Right renal pelvis (tissue), 4 donors: ENCODE measurements at regions not wholly inside any gene's neighbourhood (a gene's known extent, or its start where the extent isn't known, plus 50 kb on each side); places are given as distances from the start of the nearest gene placed in this dataset.

Experiments
- DNase-seq, 4 donors: peaks; one replicate each; pipeline ENCODE4 v3.0.0-alpha.2; 2013; ENCODE audit warnings: low read depth in 4 of 4, low spot score in 3 of 4, missing footprints in 1 of 4

DNA sequence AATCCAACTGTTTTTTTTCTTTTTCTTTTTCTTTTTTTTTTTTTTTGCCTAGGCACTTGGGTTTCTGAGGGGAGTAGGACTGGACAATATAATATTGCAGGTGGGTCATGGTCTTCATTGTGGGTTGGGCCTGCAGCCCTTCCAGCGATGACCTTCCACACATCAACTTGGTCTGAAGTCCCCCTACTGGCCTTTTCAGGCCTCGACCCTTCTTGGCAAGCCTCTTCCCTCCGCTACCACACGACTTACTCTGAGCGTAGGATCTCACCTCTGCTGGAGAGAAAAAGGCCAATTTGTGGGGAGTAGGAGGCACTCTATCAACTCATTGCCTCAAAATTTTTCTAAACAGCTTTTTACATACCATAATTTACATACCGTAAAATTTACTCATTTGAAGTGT lies 51.1 kb upstream of the GRIK3 start:
- DNase-seq = no peak

DNA sequence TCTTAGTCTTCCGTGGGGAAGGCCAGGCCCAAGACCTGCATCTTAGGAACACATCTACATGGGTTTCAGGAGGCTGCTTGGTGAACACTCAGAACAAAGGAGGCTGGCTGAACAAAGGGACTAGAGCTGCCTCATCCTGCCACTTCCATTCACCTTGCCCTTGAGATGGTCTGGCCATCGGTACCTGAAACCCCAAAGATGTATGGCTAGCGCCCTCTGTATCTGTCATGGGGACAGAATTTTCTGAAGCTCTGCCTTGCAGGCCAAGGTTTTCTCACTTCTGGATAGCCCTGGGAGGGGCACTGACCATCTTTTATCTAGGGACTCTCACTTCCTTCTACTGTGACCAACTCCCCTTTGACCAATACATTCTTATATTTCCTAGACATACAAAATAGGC lies 55.4 kb upstream of the GRIK3 start:
- DNase-seq = no peak

DNA sequence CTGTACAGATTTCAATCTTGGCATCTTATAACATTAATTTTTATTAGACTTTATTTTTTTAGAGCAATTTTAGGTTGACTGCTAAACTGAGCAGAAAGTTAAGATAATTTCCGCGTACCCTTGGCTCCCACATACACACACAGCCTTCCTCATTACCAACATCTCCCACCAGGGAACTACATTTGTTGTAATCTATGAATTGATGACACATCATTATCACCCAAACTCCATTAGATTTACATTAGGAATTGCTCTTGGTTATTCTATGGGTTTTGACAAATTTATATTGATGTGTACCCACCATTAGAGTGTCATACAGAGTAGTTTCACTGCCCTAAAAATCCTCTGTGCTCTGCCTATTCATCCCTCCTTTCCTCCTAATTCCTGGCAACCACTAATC lies 56.4 kb upstream of the GRIK3 start:
- DNase-seq = no peak

DNA sequence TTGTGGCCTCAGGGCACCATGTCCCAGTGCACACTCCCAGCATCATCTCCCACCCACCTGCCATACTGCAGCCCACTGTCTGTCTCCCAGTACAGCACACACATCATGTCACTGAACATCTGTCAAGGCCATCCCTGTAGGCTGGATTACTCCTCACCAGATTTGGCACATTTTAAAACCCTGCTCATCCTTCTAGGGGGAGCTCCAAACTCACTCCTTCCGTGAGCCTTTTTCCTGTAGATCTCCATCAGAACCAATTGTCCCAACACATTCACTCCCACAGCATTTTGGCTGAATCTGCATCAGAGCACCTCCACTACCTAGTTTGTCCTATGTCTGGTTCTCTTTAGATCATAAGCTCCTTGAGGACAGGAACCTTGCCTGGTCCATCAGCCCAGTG lies 58.6 kb upstream of the GRIK3 start:
- DNase-seq = no peak

DNA sequence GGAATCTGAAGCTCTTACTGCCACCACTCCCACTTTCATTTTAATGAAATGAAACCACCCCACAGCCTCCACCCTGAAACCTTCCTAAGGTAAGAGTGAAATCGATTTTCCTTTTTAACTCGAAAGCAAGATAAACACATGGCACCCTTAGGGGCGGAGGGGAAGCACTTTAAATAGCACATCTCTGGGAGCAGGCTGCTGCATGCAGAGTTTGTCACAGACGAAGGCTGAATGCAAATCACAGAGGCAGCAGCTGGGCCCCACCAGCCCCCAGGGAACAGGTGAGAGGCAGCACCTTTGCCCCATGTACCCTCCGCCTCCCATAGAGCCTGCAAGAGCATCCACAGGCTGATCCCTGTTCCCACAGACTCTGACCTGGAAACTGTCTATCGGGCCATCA lies 60.0 kb upstream of the GRIK3 start:
- no peak for DNase-seq

DNA sequence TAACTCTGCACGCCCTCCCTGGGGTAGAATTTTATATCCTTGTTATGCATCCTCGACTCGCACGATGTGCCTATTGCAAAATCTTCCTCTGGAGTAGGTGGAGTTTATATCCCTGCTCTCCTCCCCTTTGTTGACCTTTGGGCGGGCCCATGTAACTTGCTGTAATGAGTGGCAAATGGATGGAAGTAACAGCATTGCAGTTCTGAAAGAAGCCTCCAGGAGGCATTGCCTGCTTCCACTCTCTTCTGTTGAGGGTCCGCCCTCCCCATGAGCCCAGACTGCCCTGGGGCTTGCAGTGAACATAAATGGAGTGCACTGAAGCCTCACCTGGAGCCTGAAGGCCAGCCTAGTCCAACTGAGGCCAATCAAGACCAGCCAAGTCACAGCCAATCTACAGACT lies 62.2 kb upstream of the GRIK3 start:
- DNase-seq = no peak

DNA sequence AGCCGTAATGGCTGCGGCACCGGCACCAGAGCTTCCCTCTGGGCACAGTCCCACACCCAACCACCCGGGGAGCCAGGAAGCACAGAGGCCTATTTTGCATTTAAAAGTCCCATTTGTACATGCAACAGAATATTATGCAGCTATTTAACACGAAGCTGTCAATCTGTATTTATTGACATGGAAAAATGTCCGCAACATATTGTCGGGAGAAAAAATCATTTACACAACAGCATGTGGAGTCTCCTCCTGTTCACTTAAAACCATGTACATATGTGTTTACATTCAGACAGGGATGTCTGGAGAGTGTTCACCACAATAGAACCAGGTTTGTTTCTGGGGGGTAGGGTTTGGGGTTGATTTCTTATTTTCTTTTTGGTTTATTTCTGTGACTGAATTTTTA lies 63.4 kb upstream of the GRIK3 start:
- DNase-seq = no peak

DNA sequence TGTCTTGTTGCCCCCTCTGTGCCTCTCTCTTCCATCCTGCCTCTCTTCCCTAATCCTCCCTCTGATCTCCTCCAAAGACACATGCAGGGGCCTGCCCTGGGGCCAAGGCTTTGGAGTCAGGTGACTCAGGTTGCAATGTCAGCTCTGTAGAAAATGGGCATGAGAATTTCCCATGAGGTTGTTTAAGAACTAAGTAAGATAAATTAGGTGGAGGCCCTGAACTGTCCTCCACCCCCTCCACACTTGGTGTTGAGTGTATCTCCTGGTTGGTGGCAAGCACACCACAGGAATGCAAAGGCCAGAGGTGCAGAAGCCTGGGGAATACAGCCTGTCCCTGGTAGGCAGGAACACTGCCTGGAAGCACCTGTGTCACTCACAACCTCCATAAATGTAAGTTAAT lies 63.9 kb upstream of the GRIK3 start:
- no peak for DNase-seq

DNA sequence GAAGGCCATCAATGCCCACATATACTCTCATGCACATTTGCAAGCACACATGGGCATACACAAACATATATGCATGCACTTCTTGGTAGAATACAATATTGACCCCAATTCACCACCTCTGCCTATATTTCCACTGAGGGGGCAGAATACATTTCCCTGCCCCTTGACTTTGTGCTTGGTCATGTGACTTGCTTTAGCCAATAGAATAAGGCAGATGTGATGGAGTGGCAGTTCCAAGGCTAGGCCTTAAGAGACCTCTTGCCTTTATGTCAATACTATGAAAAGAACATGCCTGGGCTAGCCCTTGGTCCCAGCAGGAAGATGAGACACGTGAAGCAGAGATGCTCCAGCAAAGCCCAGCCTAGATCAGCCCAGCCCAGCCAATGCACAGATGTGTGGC lies 66.0 kb upstream of the GRIK3 start:
- no peak for DNase-seq

DNA sequence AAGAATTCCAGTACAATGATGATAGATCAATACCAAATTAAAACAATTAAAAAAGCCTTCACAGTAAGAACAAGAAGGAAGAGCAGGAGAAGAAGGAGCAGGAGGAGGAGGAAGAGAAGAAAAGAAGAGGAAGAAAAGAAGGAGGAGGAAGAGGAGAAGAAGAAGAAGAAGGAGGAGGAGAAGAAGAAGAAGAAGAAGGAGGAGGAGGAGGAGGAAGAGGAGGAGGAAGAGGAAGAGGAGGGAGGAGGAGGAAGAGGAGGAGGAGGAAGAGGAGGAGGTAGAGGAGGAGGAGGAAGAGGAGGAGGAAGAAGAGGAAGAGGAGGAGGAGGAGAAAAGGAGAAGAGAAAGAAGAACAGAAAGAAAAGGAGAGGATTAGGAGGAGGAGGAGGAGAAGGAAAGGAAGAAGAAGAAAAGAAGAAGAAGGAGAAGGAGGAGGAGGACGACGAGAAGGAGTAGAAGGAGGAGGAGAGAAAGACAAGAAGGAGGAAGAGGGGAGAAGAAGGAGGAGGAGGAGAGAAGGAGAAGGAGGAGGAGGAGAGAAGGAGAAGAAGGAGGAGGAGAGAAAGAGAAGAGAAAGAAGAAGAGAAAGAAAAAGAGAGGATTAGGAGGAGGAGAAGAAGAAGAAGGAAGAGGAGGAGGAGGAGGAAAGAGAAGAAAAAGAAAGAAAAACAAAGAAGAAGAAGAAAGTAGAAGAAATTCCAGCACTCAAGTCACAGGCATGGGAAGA lies 68.5 kb upstream of the GRIK3 start:
- no peak for DNase-seq

DNA sequence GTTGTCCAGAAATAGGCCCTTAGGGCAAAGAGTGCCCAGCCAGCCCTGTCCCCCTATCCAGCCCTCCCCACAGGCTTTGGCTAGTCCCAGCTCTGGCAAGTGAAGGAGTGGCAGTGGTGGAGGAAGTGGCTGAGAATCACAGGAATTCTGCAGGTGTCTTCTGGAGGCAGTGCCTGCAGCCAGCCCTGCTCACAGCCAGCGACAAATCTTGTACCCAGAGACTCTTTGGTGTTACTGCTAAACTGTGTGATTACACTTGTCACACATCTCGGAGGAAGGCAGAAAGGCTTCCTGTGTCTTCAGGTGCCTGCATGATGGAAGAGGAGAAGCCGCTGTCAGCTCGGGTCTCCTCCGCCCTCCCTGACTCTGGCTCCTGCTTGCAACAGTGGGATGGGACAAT lies 71.6 kb upstream of the GRIK3 start:
- DNase-seq = no peak

DNA sequence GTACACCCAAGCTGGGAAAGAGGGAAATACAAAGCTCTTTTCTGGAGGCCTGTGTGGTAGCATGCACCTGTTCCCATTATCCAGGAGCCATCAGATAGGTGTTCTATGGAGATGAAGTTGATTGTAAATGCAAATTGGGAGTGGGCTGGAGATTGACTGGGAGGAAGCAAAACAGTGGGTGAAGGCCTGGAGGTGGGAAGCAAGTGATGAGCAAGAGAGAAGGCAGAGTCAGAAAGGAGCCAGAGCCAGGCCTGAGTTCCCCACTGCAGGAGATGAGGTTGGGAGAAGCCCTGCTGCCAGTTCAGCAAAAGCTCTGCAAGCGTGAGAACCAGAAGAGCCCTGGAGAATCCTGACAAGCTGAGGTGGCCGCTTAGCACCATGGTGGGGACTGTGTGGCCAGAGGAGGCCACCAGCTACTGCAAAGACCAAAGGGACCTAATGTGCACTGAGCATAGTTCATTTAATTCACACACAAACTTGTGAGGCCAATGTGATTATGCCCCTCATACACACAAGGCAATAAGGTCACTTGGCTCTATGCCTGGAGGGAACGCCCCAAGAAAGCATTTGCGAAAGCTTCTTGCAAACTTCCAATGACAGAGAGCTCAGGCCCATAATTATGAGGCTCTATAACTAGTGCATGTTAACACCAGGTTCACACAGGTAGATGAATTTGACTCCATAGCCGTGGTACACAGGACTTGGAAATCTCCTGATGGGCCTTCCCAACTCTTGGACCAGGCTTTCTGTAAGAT lies 73.0 kb upstream of the GRIK3 start:
- DNase-seq = no peak

DNA sequence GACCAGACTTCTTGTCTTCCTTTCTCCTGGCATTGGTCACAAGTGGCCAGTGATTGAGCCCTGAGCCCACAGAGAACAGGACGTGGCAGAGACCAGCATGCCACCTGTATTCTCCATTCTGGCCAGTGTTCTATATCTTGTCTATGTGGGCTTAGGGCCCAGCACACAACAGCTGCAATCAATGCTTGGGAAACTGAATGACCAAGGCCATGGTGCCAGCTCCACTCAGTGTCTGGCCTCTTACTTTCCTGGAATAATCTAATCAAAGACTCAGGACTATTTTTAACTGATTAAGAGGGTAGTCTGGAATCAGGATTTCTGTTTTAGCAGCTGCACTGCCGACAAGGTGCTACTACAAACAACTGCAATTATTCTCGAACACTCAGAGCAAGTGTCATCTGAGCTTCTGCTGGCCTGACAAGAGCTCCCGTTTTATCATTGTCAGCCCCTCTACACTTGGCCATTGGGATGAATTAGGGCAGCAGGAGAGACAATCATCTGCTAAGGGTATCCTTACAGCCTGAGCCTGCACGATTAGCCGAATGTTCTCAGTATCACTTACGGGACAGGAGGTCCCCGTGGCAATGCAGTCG lies 74.4 kb upstream of the GRIK3 start:
- no peak for DNase-seq

DNA sequence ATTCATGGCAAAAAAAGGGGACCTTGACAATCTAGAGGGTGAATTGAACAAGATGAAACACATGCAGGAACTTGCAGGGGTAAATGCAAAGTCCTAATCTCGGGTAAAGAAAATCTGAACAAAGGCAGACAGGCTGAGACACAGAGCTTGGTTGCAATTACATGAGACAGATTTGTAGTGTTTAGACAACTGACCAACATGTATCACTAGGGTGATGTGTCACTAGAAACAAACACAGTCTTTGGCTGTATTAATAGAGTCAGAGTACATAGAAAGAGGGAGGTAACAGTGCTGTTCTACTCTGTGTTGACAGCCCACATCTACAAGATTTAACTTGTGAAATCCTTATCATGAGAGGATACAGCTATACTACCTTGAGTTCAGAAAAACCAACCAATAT lies 78.1 kb upstream of the GRIK3 start:
- DNase-seq = no peak

DNA sequence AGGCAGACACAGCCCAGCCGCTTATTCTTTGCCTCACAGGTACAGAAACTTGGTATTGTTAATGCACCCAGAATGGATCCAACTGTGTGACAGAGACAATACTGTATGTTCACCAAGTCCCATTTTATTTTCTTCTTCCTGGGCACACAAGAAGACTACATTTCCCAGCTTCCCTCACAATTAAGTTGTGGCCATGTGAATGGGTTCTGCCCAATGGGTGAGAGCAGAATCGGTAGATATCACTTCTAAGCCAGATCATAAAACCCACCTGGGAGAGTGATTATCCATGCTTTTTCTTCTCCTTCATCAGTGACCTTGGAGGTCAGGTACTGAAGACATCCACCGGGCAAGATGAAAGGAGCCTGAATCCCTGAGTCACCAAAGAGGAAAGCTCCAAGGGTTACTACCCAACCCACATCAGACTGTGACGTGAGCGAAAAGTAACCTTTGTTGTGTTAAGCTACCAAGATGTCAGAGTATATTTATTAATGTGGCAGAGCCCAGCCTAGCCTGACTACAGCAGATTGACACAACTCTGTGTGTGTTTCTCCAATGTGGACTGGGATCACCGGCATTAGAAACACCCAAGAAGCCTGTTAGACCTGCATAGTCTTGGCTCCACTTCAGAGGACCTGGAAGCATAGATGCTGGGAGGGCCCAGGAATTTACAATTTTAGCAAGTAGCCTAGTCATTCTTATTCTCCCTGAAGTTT lies 79.1 kb upstream of the GRIK3 start:
- DNase-seq = no peak

DNA sequence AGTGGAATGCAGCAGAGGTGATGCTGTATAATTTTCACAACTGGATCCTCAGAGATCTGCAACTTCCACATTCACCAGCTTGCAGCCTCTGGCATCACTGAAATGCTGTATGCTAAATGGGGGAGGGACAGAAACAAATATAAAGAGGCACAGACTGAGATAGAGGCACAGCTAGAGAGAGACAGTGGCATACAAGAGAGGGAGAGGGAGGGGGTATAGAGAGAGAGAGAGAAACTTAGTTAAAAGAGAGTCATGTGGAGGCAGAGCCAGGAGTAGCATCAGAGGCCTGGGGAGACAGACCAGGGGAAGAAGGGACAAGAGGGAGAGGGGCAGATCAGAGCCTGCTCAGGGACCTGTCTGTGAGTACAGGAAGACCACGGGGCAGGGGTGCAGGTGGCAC lies 84.5 kb upstream of the GRIK3 start:
- no peak for DNase-seq

DNA sequence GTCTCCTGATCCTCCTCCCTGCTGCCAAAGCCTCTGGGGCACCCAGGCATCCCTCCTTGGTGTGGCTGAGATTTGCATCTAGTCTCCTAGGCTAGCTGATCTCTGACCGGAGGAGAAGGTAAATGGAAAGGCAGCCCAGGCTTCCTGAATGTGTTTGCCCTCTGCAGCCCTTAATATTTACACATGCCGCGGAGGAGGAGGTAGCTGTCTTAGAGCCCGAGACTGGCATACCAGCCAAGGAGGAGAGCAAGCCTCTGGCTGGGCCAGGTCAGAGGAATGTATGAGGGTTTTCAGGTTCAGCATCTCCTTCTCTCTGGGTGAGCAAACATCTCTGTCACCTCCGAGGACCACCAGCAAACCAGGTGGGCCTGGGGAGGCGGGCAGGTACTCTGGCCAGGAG lies 86.0 kb upstream of the GRIK3 start:
- DNase-seq = no peak

DNA sequence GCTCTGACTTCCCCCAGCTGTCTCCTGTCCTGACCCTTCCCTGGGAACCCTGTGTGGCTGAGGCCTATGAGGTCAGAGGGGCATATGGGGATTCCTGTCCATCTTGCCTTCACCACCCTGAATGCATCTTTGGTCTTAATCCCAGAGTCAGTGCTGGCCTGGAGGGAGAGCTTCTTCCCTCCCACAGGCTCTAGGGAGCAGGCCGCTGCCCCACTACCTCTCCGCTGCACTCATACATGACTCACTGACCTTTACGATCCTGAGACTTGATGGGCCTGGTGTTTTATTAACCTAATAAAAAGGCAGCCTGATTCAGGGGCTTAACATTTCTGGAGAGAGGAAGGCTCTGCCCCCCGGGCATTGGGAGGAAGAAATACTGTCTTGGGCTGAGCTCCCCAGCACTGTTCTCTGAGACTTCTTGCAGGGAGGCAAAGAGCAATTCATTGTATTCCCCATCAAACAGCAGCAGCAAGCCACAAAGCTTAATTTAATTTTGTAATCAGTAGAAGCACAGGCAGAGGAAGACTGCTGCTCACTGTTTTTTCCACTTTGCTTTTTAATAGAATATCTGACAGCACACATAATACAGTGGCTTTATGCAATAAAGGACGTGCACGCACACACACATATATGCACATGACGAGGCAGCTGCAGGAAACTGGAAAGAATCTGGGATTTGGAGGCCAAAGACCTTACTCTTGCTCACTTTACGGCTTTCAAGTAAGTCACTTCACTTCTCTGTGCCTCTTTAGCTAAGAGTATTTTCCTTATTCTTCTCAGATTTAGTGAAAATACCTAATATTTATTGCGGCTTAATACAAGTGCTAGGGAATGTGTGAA lies 89.2 kb upstream of the GRIK3 start:
- no peak for DNase-seq

DNA sequence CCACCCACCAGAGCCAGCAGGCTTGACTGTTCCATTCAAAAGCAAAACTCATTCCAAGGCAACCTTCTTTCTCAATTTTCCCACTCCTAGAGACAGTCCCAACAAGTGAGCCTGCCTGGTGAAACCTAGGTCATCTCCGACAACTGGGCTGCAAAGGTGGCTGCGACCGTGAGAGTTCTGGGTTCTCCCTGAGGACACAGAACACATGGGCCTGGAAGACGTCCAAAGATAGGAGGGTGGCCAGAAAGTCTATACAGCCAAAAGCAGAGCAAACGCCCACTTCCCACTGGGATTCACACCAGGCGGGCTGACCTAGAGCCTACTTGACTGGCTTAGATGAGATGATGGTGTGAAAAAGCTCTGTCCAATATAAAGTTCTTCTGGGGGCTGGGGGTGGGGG lies 90.2 kb upstream of the GRIK3 start:
- no peak for DNase-seq

DNA sequence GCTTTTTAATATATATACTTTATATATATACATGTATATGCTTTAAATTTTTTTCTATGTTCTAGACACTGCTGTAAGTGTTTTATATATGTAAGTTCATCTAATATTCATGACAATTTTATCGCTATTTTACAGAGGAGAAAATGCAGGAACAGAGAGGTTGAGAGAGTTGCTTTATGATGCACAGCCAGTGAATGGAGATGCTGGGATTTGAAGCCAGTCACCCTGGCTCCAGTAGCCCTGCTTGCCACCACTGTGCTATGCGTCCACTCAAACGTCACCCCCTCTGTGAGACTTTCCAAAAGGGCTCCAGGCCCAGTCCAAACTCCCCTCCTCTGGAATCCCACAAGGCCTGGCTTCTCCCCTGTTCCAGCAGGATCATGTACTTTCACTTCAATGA lies 91.0 kb upstream of the GRIK3 start:
- DNase-seq = no peak
